Left ventricle myocardium superior (tissue), 1 donor: ENCODE measurements at regions not wholly inside any gene's neighbourhood (a gene's known extent, or its start where the extent isn't known, plus 50 kb on each side); places are given as distances from the start of the nearest gene placed in this dataset.
A peak's percentile ranks its signal among the peaks of the same experiment; 100 is the strongest.

Experiments
- ATAC-seq: fragments of 200-7000 bp; cut with Tn5 transposase; one replicate; pipeline ENCODE4 v1.9.1; 2020; ENCODE audit warnings: mild to moderate bottlenecking, moderate library complexity
- DNase-seq: peaks from one replicate; pipeline ENCODE4 v3.0.0-alpha.2; 2020
- intact Hi-C: fragments of 100-400 bp; cut with micrococcal nuclease; formaldehyde crosslinking; loops from one replicate; pipeline ENCODE4 v1.11.0; 2022
- donor health status: DM: no; HTN: yes; CAD: no; lungs with severe emphysema.

- ATAC-seq (no peak), DNase-seq (peak; percentile 9)
- intact Hi-C loops, result no loop called here
These were observed 72.1 kb upstream of the CTDP1 start for GRCh38 chr18:79607361-79607952.

- ATAC-seq (no peak), DNase-seq (peak; percentile 3)
These were observed 71.5 kb upstream of the CTDP1 start for GRCh38 chr18:79608069-79608468.

GRCh38 chr18:79608535-79608934, 71.1 kb upstream of the CTDP1 start:
- DNase-seq, result peak; percentile 12
- no peak for ATAC-seq
- intact Hi-C loops, result no loop called here

More at GRCh38 chr18:79608069-79608468, 71.5 kb upstream of the CTDP1 start:
- intact Hi-C loops, result no loop called here

- DNase-seq (peak; percentile 22), ATAC-seq (no peak)
- intact Hi-C loops, result no loop called here
These were observed 70.6 kb upstream of the CTDP1 start for GRCh38 chr18:79608999-79609461.

GRCh38 chr18:79609841-79610281, 69.7 kb upstream of the CTDP1 start:
- intact Hi-C loops, result no loop called here
- DNase-seq (peak; percentile 22), ATAC-seq (no peak)

- ATAC-seq (peak; percentile 33), DNase-seq (peak; percentile 27)
- intact Hi-C loops, result no loop called here
These were observed 69.1 kb upstream of the CTDP1 start for GRCh38 chr18:79610461-79611039.

GRCh38 chr18:79611040-79611681, 68.4 kb upstream of the CTDP1 start:
- intact Hi-C loops, result no loop called here
- peak; percentile 70 for DNase-seq
- ATAC-seq, result peak; percentile 89

GRCh38 chr18:79612291-79613108, 67.1 kb upstream of the CTDP1 start:
- no peak for ATAC-seq
- no peak for DNase-seq
- intact Hi-C loops, result no loop called here

GRCh38 chr18:79613186-79613931, 66.2 kb upstream of the CTDP1 start:
- intact Hi-C loops, result no loop called here
- DNase-seq (no peak), ATAC-seq (no peak)

- ATAC-seq, result no peak
- intact Hi-C loops, result no loop called here
- DNase-seq, result no peak
These were observed 65.2 kb upstream of the CTDP1 start for GRCh38 chr18:79614211-79614955.

GRCh38 chr18:79615091-79615490, 64.5 kb upstream of the CTDP1 start:
- ATAC-seq (no peak), DNase-seq (no peak)
- intact Hi-C loops, result no loop called here

- ATAC-seq (no peak), DNase-seq (no peak)
- intact Hi-C loops, result no loop called here
These were observed 64.0 kb upstream of the CTDP1 start for GRCh38 chr18:79615586-79615985.

- intact Hi-C loops, result no loop called here
- ATAC-seq, result peak; percentile 40
These were observed 62.7 kb upstream of the CTDP1 start for GRCh38 chr18:79616651-79617510.

GRCh38 chr18:79617511-79618500, 61.8 kb upstream of the CTDP1 start:
- no peak for ATAC-seq
- intact Hi-C loops, result no loop called here
- DNase-seq, result peak; percentile 26

More at GRCh38 chr18:79616651-79617510, 62.7 kb upstream of the CTDP1 start:
- DNase-seq, result no peak

- ATAC-seq (no peak), DNase-seq (no peak)
- intact Hi-C loops, result no loop called here
These were observed 58.9 kb upstream of the CTDP1 start for GRCh38 chr18:79620576-79621165.

GRCh38 chr18:79621501-79621900, 58.1 kb upstream of the CTDP1 start:
- ATAC-seq, result no peak
- intact Hi-C loops, result no loop called here

More at GRCh38 chr18:79621501-79621900, 58.1 kb upstream of the CTDP1 start:
- DNase-seq, result peak; percentile 19
